ENCODE measurements at regions not wholly inside any gene's neighbourhood (a gene's known extent, or its start where the extent isn't known, plus 50 kb on each side); places are given as distances from the start of the nearest gene placed in this dataset.

- H3K36me3 Mint-ChIP-seq (ENCODE audit: insufficient read depth): no peaks in the 10 kb centered on the region
- H3K27me3 Mint-ChIP-seq (ENCODE audit: low read depth): no peaks in the 10 kb centered on the region
- no peaks in the 10 kb centered on the region for H3K4me1 Mint-ChIP-seq (ENCODE audit: low read depth)
- ATAC-seq (no peak), DNase-seq (no peak)
- peaks cover 3% of the 10 kb centered on the region for H3K9me3 Mint-ChIP-seq
- no peak overlapping the region for H3K4me3 Mint-ChIP-seq
Observed at GRCh38 chr7:13449460-13449859, 540.0 kb downstream of the ETV1 start.

- ATAC-seq (no peak), DNase-seq (no peak)
- H3K36me3 Mint-ChIP-seq (ENCODE audit: insufficient read depth): no peaks in the 10 kb centered on the region
- no peaks in the 10 kb centered on the region for H3K27me3 Mint-ChIP-seq (ENCODE audit: low read depth)
- H3K4me1 Mint-ChIP-seq (ENCODE audit: low read depth): no peaks in the 10 kb centered on the region
- no peaks in the 10 kb centered on the region for H3K9me3 Mint-ChIP-seq
- no peak overlapping the region for H3K4me3 Mint-ChIP-seq
Observed at GRCh38 chr7:13454916-13455592, 534.4 kb downstream of the ETV1 start.

- H3K4me1 Mint-ChIP-seq (ENCODE audit: low read depth): no peaks in the 10 kb centered on the region
- H3K27me3 Mint-ChIP-seq (ENCODE audit: low read depth): no peaks in the 10 kb centered on the region
- no peak for ATAC-seq
- no peaks in the 10 kb centered on the region for H3K9me3 Mint-ChIP-seq
- H3K4me3 Mint-ChIP-seq: no peak overlapping the region
- no peak for DNase-seq
- no peaks in the 10 kb centered on the region for H3K36me3 Mint-ChIP-seq (ENCODE audit: insufficient read depth)
Observed at GRCh38 chr7:13457790-13458189, 531.7 kb downstream of the ETV1 start.

- ATAC-seq (no peak), DNase-seq (no peak)
- no peaks in the 10 kb centered on the region for H3K27me3 Mint-ChIP-seq (ENCODE audit: low read depth)
- H3K4me3 Mint-ChIP-seq: no peak overlapping the region
- no peaks in the 10 kb centered on the region for H3K4me1 Mint-ChIP-seq (ENCODE audit: low read depth)
- H3K36me3 Mint-ChIP-seq (ENCODE audit: insufficient read depth): no peaks in the 10 kb centered on the region
- no peaks in the 10 kb centered on the region for H3K9me3 Mint-ChIP-seq
Observed at GRCh38 chr7:13466874-13467547, 522.5 kb downstream of the ETV1 start.

GRCh38 chr7:13476881-13477444 lies 512.5 kb downstream of the ETV1 start:
- H3K9me3 Mint-ChIP-seq: no peaks in the 10 kb centered on the region
- no peak overlapping the region for H3K4me3 Mint-ChIP-seq

GRCh38 chr7:13489386-13489785 lies 500.1 kb downstream of the ETV1 start:
- H3K36me3 Mint-ChIP-seq (ENCODE audit: insufficient read depth): no peaks in the 10 kb centered on the region
- no peak overlapping the region for H3K4me3 Mint-ChIP-seq
- DNase-seq: no peak
- H3K27me3 Mint-ChIP-seq (ENCODE audit: low read depth): no peaks in the 10 kb centered on the region
- no peak for ATAC-seq
- peaks cover 10% of the 10 kb centered on the region for H3K9me3 Mint-ChIP-seq
- no peaks in the 10 kb centered on the region for H3K4me1 Mint-ChIP-seq (ENCODE audit: low read depth)

More at GRCh38 chr7:13476881-13477444, 512.5 kb downstream of the ETV1 start:
- Mint-ChIP-seq H3K27me3 (ENCODE audit: low read depth) (no peaks in the 10 kb centered on the region), H3K36me3 (ENCODE audit: insufficient read depth) (no peaks in the 10 kb centered on the region), H3K4me1 (ENCODE audit: low read depth) (no peaks in the 10 kb centered on the region)
- no peak for ATAC-seq
- no peak for DNase-seq

GRCh38 chr7:13496976-13497375 lies 492.5 kb downstream of the ETV1 start:
- DNase-seq (no peak), ATAC-seq (no peak)
- Mint-ChIP-seq H3K4me1 (ENCODE audit: low read depth) (no peaks in the 10 kb centered on the region), H3K4me3 (no peak overlapping the region), H3K9me3 (no peaks in the 10 kb centered on the region), H3K36me3 (ENCODE audit: insufficient read depth) (no peaks in the 10 kb centered on the region), H3K27me3 (ENCODE audit: low read depth) (no peaks in the 10 kb centered on the region)

- DNase-seq: no peak
- Mint-ChIP-seq H3K4me3 (no peak overlapping the region), H3K36me3 (ENCODE audit: insufficient read depth) (no peaks in the 10 kb centered on the region), H3K27me3 (ENCODE audit: low read depth) (no peaks in the 10 kb centered on the region), H3K4me1 (ENCODE audit: low read depth) (no peaks in the 10 kb centered on the region), H3K9me3 (peaks cover 12% of the 10 kb centered on the region)
- no peak for ATAC-seq
Observed at GRCh38 chr7:13508586-13508985, 480.9 kb downstream of the ETV1 start.

- Mint-ChIP-seq H3K4me3 (no peak overlapping the region), H3K4me1 (ENCODE audit: low read depth) (no peaks in the 10 kb centered on the region), H3K9me3 (no peaks in the 10 kb centered on the region), H3K36me3 (ENCODE audit: insufficient read depth) (no peaks in the 10 kb centered on the region), H3K27me3 (ENCODE audit: low read depth) (peaks cover 2% of the 10 kb centered on the region)
- ATAC-seq: no peak
- DNase-seq: no peak
Observed at GRCh38 chr7:13518738-13519137, 470.7 kb downstream of the ETV1 start.

GRCh38 chr7:13524076-13524475 lies 465.4 kb downstream of the ETV1 start:
- Mint-ChIP-seq H3K36me3 (ENCODE audit: insufficient read depth) (no peaks in the 10 kb centered on the region), H3K4me3 (no peak overlapping the region), H3K9me3 (no peaks in the 10 kb centered on the region), H3K27me3 (ENCODE audit: low read depth) (peaks cover 2% of the 10 kb centered on the region), H3K4me1 (ENCODE audit: low read depth) (no peaks in the 10 kb centered on the region)
- DNase-seq: no peak
- no peak for ATAC-seq

GRCh38 chr7:13532028-13532753 lies 457.3 kb downstream of the ETV1 start:
- DNase-seq: no peak
- no peak for ATAC-seq
- Mint-ChIP-seq H3K9me3 (no peaks in the 10 kb centered on the region), H3K36me3 (ENCODE audit: insufficient read depth) (no peaks in the 10 kb centered on the region), H3K27me3 (ENCODE audit: low read depth) (no peaks in the 10 kb centered on the region), H3K4me1 (ENCODE audit: low read depth) (peaks cover 8% of the 10 kb centered on the region), H3K4me3 (no peak overlapping the region)

- Mint-ChIP-seq H3K4me3 (no peak overlapping the region), H3K9me3 (no peaks in the 10 kb centered on the region), H3K27me3 (ENCODE audit: low read depth) (no peaks in the 10 kb centered on the region), H3K4me1 (ENCODE audit: low read depth) (no peaks in the 10 kb centered on the region), H3K36me3 (ENCODE audit: insufficient read depth) (no peaks in the 10 kb centered on the region)
- ATAC-seq (no peak), DNase-seq (no peak)
Observed at GRCh38 chr7:13538669-13539068, 450.8 kb downstream of the ETV1 start.

GRCh38 chr7:13540429-13540828 lies 449.0 kb downstream of the ETV1 start:
- Mint-ChIP-seq H3K36me3 (ENCODE audit: insufficient read depth) (no peaks in the 10 kb centered on the region), H3K4me3 (no peak overlapping the region), H3K27me3 (ENCODE audit: low read depth) (no peaks in the 10 kb centered on the region), H3K4me1 (ENCODE audit: low read depth) (no peaks in the 10 kb centered on the region), H3K9me3 (no peaks in the 10 kb centered on the region)
- no peak for DNase-seq
- ATAC-seq: no peak

- Mint-ChIP-seq H3K4me3 (no peak overlapping the region), H3K4me1 (ENCODE audit: low read depth) (no peaks in the 10 kb centered on the region), H3K27me3 (ENCODE audit: low read depth) (no peaks in the 10 kb centered on the region), H3K9me3 (no peaks in the 10 kb centered on the region), H3K36me3 (ENCODE audit: insufficient read depth) (no peaks in the 10 kb centered on the region)
- ATAC-seq (no peak), DNase-seq (no peak)
Observed at GRCh38 chr7:13541326-13541725, 448.1 kb downstream of the ETV1 start.

All from activated T-cell treated with anti-CD3 and anti-CD28 coated beads, Interleukin-2, amount 50 U/mL, for 4 hours (primary cell).